ENCODE measurements at regions not wholly inside any gene's neighbourhood (a gene's known extent, or its start where the extent isn't known, plus 50 kb on each side); places are given as distances from the start of the nearest gene placed in this dataset.
"Not testable (repeated sequence)": the region's sequence is repeated elsewhere in the genome, so short reads cannot be mapped to it uniquely, and the experiment has no call there.

- Histone ChIP-seq H3K4me3 (ENCODE audit: low read depth, low read length) (no peak overlapping the region), H3K27ac (no peak overlapping the region), H3K36me3 (replicated peaks) (no peaks in the 10 kb centered on the region), H3K27me3 (replicated peaks) (no peaks in the 10 kb centered on the region)
- DNase-seq: no peak
- in situ Hi-C loops (cut with HindIII; ENCODE audit: low pct_ligation_motif_present, low sequenced_read_pairs): no loop called here
- TF ChIP-seq CTCF (IDR thresholded peaks at IDR 0.05; ENCODE audit: low read depth, low read length, missing control alignments): no peak
Measured at GRCh38 chrX:120732461-120732860, 102.6 kb upstream of the C1GALT1C1 start.

- no peak for TF ChIP-seq CTCF (IDR thresholded peaks at IDR 0.05; ENCODE audit: low read depth, low read length, missing control alignments)
- no peak for DNase-seq
- H3K36me3 ChIP-seq (replicated peaks): no peaks in the 10 kb centered on the region
- no peak overlapping the region for H3K4me3 ChIP-seq (ENCODE audit: low read depth, low read length)
- in situ Hi-C loops (cut with HindIII; ENCODE audit: low pct_ligation_motif_present, low sequenced_read_pairs): no loop called here
- no peaks in the 10 kb centered on the region for H3K27me3 ChIP-seq (replicated peaks)
- no peak overlapping the region for H3K27ac ChIP-seq
Measured at GRCh38 chrX:120731386-120731785, 101.5 kb upstream of the C1GALT1C1 start.

- H3K27me3 ChIP-seq (replicated peaks); H3K27ac ChIP-seq; in situ Hi-C loops (cut with HindIII; ENCODE audit: low pct_ligation_motif_present, low sequenced_read_pairs); H3K36me3 ChIP-seq (replicated peaks); DNase-seq; H3K4me3 ChIP-seq (ENCODE audit: low read depth, low read length): not testable (repeated sequence)
Measured at GRCh38 chrX:120729506-120730255, 99.8 kb upstream of the C1GALT1C1 start.

- Histone ChIP-seq H3K36me3 (replicated peaks) (no peaks in the 10 kb centered on the region), H3K27me3 (replicated peaks) (no peaks in the 10 kb centered on the region), H3K27ac (no peak overlapping the region), H3K4me3 (ENCODE audit: low read depth, low read length) (no peak overlapping the region)
- DNase-seq: no peak
- in situ Hi-C loops (cut with HindIII; ENCODE audit: low pct_ligation_motif_present, low sequenced_read_pairs): no loop called here
- no peak for TF ChIP-seq CTCF (IDR thresholded peaks at IDR 0.05; ENCODE audit: low read depth, low read length, missing control alignments)
Measured at GRCh38 chrX:120727911-120728310, 98.1 kb upstream of the C1GALT1C1 start.

- no peak for DNase-seq
- no peak overlapping the region for H3K27ac ChIP-seq
- in situ Hi-C loops (cut with HindIII; ENCODE audit: low pct_ligation_motif_present, low sequenced_read_pairs): no loop called here
- no peaks in the 10 kb centered on the region for H3K36me3 ChIP-seq (replicated peaks)
- H3K27me3 ChIP-seq (replicated peaks): no peaks in the 10 kb centered on the region
- no peak overlapping the region for H3K4me3 ChIP-seq (ENCODE audit: low read depth, low read length)
- no peak for TF ChIP-seq CTCF (IDR thresholded peaks at IDR 0.05; ENCODE audit: low read depth, low read length, missing control alignments)
Measured at GRCh38 chrX:120727452-120727851, 97.6 kb upstream of the C1GALT1C1 start.

- Histone ChIP-seq H3K27me3 (replicated peaks) (no peaks in the 10 kb centered on the region), H3K4me3 (ENCODE audit: low read depth, low read length) (no peak overlapping the region), H3K27ac (no peak overlapping the region), H3K36me3 (replicated peaks) (no peaks in the 10 kb centered on the region)
- no peak for DNase-seq
- no peak for TF ChIP-seq CTCF (IDR thresholded peaks at IDR 0.05; ENCODE audit: low read depth, low read length, missing control alignments)
- in situ Hi-C loops (cut with HindIII; ENCODE audit: low pct_ligation_motif_present, low sequenced_read_pairs): no loop called here
Measured at GRCh38 chrX:120726294-120726693, 96.4 kb upstream of the C1GALT1C1 start.
